ENCODE measurements at regions not wholly inside any gene's neighbourhood (a gene's known extent, or its start where the extent isn't known, plus 50 kb on each side); places are given as distances from the start of the nearest gene placed in this dataset.
"Not testable (repeated sequence)": the region's sequence is repeated elsewhere in the genome, so short reads cannot be mapped to it uniquely, and the experiment has no call there.

GRCh38 chr6:16824845-16825685, 63.8 kb upstream of the ATXN1 start:
- DNase-seq (ENCODE audit: low spot score): no peak

- DNase-seq (ENCODE audit: low spot score): no peak
Observed at GRCh38 chr6:16823718-16824352, 62.6 kb upstream of the ATXN1 start.

GRCh38 chr6:16822975-16823717, 61.9 kb upstream of the ATXN1 start:
- no peak for DNase-seq (ENCODE audit: low spot score)

- no peak for DNase-seq (ENCODE audit: low spot score)
Observed at GRCh38 chr6:16822529-16822928, 61.3 kb upstream of the ATXN1 start.

- no peak for DNase-seq (ENCODE audit: low spot score)
Observed at GRCh38 chr6:16821834-16822264, 60.6 kb upstream of the ATXN1 start.

GRCh38 chr6:16820262-16820661, 59.0 kb upstream of the ATXN1 start:
- not testable (repeated sequence) for DNase-seq (ENCODE audit: low spot score)

GRCh38 chr6:16819752-16820151, 58.5 kb upstream of the ATXN1 start:
- no peak for DNase-seq (ENCODE audit: low spot score)

GRCh38 chr6:16818992-16819626, 57.8 kb upstream of the ATXN1 start:
- DNase-seq (ENCODE audit: low spot score): no peak

- no peak for DNase-seq (ENCODE audit: low spot score)
Observed at GRCh38 chr6:16817594-16817993, 56.3 kb upstream of the ATXN1 start.

GRCh38 chr6:16816891-16817290, 55.6 kb upstream of the ATXN1 start:
- no peak for DNase-seq (ENCODE audit: low spot score)

- no peak for DNase-seq (ENCODE audit: low spot score)
Observed at GRCh38 chr6:16812993-16813392, 51.7 kb upstream of the ATXN1 start.

- no peak for DNase-seq (ENCODE audit: low spot score)
Observed at GRCh38 chr6:16811277-16811979, 50.2 kb upstream of the ATXN1 start.

Measured in AG08396 (cell line).